Astrocyte (in vitro differentiated cells and primary cell): ENCODE measurements at regions not wholly inside any gene's neighbourhood (a gene's known extent, or its start where the extent isn't known, plus 50 kb on each side); places are given as distances from the start of the nearest gene placed in this dataset.

Experiments
- EZH2 ChIP-seq: IDR thresholded peaks from 2 replicates; pipeline ENCODE4 v1.6.1; 2012; ENCODE audit warnings: mild to moderate bottlenecking, low read length, inconsistent platforms; ENCODE audit not compliant: insufficient read depth
- TF ChIP-seq, protein P1 (sequence below): IDR thresholded peaks from 2 replicates; pipeline ENCODE4 v1.5.1; 2011; ENCODE audit warnings: low read depth, mild to moderate bottlenecking, inconsistent platforms, low read length, moderate library complexity; ENCODE audit not compliant: insufficient read depth

- TF ChIP-seq, protein P1, sequence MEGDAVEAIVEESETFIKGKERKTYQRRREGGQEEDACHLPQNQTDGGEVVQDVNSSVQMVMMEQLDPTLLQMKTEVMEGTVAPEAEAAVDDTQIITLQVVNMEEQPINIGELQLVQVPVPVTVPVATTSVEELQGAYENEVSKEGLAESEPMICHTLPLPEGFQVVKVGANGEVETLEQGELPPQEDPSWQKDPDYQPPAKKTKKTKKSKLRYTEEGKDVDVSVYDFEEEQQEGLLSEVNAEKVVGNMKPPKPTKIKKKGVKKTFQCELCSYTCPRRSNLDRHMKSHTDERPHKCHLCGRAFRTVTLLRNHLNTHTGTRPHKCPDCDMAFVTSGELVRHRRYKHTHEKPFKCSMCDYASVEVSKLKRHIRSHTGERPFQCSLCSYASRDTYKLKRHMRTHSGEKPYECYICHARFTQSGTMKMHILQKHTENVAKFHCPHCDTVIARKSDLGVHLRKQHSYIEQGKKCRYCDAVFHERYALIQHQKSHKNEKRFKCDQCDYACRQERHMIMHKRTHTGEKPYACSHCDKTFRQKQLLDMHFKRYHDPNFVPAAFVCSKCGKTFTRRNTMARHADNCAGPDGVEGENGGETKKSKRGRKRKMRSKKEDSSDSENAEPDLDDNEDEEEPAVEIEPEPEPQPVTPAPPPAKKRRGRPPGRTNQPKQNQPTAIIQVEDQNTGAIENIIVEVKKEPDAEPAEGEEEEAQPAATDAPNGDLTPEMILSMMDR, result no peak
- no peak for TF ChIP-seq EZH2
Observed at GRCh38 chr3:135690664-135691063, 274.9 kb upstream of the PPP2R3A start.
